ENCODE measurements at regions not wholly inside any gene's neighbourhood (a gene's known extent, or its start where the extent isn't known, plus 50 kb on each side); places are given as distances from the start of the nearest gene placed in this dataset.

GRCh38 chr4:183801457-183802165 is 103.5 kb upstream of the STOX2 start (continued):
- TF ChIP-seq NCOA4 (IDR thresholded peaks at IDR 0.05; ENCODE audit: partially characterized antibody): no peak
- no peak for TF ChIP-seq ZNF121 (CRISPR knock-in tag; conservative IDR thresholded peaks at IDR 0.05)
- TF ChIP-seq FOSL1 (tag; conservative IDR thresholded peaks at IDR 0.05): no peak
- TF ChIP-seq CEBPZ (IDR thresholded peaks at IDR 0.05; ENCODE audit: borderline replicate concordance, low read depth, low read length): no peak
- no peak for TF ChIP-seq ZNF740 (CRISPR knock-in tag; IDR thresholded peaks at IDR 0.05)
- no peak for TF ChIP-seq ZNF740 (tag; IDR thresholded peaks at IDR 0.05)
